MM.1S (cell line): ENCODE measurements at regions not wholly inside any gene's neighbourhood (a gene's known extent, or its start where the extent isn't known, plus 50 kb on each side); places are given as distances from the start of the nearest gene placed in this dataset.

ENCODE experiments used
- EZH2 ChIP-seq: fragments of 300-600 bp; sonication (generic); optimal IDR thresholded peaks from 2 replicates; pipeline ENCODE3; 2017; ENCODE audit warnings: low read depth, mild to moderate bottlenecking, antibody characterized with exemption, low read length, mixed read lengths
- EZH2phosphoT487 ChIP-seq: fragments of 300-600 bp; sonication (generic); IDR thresholded peaks from 2 replicates; pipeline ENCODE4 v1.6.1; 2018; ENCODE audit warnings: antibody characterized with exemption, low read length
- TF ChIP-seq, protein P1 (sequence below): fragments of 300-600 bp; sonication (generic); IDR thresholded peaks from 2 replicates; pipeline ENCODE4 v1.5.1; 2016; ENCODE audit warnings: antibody characterized with exemption, low read length, mixed read lengths

DNA sequence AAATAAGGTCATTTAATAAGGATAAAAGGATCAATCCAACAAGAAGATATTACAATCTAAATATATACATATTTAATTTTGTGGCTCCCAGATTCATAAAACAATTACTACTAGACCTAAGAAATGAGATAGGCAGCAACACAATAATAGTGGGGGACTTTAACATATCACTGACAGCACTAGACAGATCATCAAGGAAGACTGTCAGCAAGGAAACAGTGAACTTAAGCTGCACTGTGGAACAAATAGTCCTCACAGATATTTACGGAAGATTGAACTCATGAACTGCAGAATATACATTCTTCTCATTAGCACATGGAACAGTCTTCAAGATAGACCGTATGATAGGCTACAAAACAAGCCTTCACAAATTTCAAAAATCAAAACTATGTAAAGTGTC lies 56.1 kb upstream of the NAP1L2 start:
- TF ChIP-seq, protein P1, sequence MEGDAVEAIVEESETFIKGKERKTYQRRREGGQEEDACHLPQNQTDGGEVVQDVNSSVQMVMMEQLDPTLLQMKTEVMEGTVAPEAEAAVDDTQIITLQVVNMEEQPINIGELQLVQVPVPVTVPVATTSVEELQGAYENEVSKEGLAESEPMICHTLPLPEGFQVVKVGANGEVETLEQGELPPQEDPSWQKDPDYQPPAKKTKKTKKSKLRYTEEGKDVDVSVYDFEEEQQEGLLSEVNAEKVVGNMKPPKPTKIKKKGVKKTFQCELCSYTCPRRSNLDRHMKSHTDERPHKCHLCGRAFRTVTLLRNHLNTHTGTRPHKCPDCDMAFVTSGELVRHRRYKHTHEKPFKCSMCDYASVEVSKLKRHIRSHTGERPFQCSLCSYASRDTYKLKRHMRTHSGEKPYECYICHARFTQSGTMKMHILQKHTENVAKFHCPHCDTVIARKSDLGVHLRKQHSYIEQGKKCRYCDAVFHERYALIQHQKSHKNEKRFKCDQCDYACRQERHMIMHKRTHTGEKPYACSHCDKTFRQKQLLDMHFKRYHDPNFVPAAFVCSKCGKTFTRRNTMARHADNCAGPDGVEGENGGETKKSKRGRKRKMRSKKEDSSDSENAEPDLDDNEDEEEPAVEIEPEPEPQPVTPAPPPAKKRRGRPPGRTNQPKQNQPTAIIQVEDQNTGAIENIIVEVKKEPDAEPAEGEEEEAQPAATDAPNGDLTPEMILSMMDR = no peak
- TF ChIP-seq EZH2phosphoT487 (no peak), EZH2 (no peak)
